ENCODE measurements at regions not wholly inside any gene's neighbourhood (a gene's known extent, or its start where the extent isn't known, plus 50 kb on each side); places are given as distances from the start of the nearest gene placed in this dataset.

GRCh38 chr16:31706318-31706717 is 167.3 kb upstream of the ZNF267 start:
- Histone ChIP-seq H3K4me1 (ENCODE audit: insufficient read depth, low read length) (peaks cover 1% of the 10 kb centered on the region), H3K4me3 (ENCODE audit: low read length) (no peak overlapping the region), H3K27me3 (ENCODE audit: insufficient read depth, low read length) (no peaks in the 10 kb centered on the region), H3K9me3 (ENCODE audit: low read length) (no peaks in the 10 kb centered on the region), H3K36me3 (ENCODE audit: insufficient read depth, low read length) (peaks cover 60% of the 10 kb centered on the region), H2AFZ (ENCODE audit: low read depth, low read length) (no peak overlapping the region)

DNA sequence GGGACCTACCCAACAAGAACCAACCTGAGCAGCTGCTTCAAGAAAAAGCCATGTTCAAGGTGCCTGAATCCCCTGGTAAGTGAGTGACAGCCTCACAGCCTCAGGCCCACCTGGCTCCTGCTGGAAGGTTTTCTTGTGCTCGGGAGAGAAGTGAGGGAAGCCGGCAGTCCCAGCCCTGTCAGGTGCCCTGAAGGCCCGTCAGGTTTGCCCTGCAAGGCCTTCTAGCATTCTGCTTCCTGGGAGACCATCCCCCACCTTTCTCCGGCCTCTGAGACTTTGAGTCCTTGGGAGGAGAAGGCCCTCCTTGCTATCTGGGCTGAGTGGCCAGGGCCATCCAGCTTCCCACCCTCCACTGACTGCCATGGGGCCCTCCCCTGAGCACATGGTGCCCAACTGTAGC is 166.7 kb upstream of the ZNF267 start:
- Histone ChIP-seq H3K36me3 (ENCODE audit: insufficient read depth, low read length) (peaks cover 60% of the 10 kb centered on the region), H3K4me1 (ENCODE audit: insufficient read depth, low read length) (no peaks in the 10 kb centered on the region), H3K4me3 (ENCODE audit: low read length) (no peak overlapping the region), H3K9me3 (ENCODE audit: low read length) (no peaks in the 10 kb centered on the region), H2AFZ (ENCODE audit: low read depth, low read length) (no peak overlapping the region), H3K27me3 (ENCODE audit: insufficient read depth, low read length) (no peaks in the 10 kb centered on the region)

- Histone ChIP-seq H3K9me3 (ENCODE audit: low read length) (no peaks in the 10 kb centered on the region), H3K4me3 (ENCODE audit: low read length) (no peak overlapping the region), H2AFZ (ENCODE audit: low read depth, low read length) (no peak overlapping the region), H3K4me1 (ENCODE audit: insufficient read depth, low read length) (peaks cover 5% of the 10 kb centered on the region), H3K36me3 (ENCODE audit: insufficient read depth, low read length) (peaks cover 58% of the 10 kb centered on the region), H3K27me3 (ENCODE audit: insufficient read depth, low read length) (no peaks in the 10 kb centered on the region)
Observed at GRCh38 chr16:31707743-31708335, 165.8 kb upstream of the ZNF267 start.

DNA sequence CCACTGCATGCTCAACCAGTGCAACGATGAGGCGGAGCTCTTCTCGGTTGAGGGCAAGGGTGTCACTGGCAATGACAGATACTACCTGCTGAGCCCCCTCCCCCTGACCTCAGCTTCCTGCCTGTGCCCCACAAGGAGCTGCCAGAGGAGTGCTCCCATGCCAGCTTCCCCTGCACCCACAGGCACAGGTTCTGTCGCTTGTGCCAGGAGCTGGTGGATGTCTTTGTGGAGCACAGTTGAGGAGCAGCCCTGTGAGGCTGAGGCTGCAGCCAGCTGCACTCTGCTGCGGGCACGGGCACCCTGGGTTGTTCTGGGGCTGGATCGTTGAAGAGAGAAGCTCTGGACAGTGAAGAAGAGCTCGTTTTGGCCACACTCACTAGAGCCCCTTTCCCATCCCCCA is 165.3 kb upstream of the ZNF267 start:
- Histone ChIP-seq H3K27me3 (ENCODE audit: insufficient read depth, low read length) (no peaks in the 10 kb centered on the region), H3K4me1 (ENCODE audit: insufficient read depth, low read length) (peaks cover 6% of the 10 kb centered on the region), H3K9me3 (ENCODE audit: low read length) (no peaks in the 10 kb centered on the region), H3K4me3 (ENCODE audit: low read length) (no peak overlapping the region), H3K36me3 (ENCODE audit: insufficient read depth, low read length) (peaks cover 56% of the 10 kb centered on the region), H2AFZ (ENCODE audit: low read depth, low read length) (no peak overlapping the region)

DNA sequence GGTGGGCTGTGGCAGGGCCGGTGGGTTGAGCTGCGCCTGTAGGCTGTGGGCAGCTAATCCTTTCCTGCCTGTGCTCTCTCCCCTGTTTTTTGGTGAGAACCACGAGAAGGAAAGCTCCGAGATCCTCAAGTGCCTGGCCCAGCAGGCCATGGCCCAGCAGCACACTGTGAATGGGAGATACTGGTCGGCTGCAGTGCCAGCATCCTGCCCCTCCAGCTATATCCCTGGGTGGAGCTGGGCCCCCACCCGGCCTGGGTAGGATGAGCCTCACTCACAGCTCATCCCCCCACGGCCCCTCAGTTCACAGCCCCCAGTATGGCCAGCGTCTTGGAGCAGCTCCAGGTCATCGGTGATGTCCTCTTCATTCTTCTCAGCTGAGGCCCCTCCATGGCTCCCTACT is 164.4 kb upstream of the ZNF267 start:
- Histone ChIP-seq H3K4me1 (ENCODE audit: insufficient read depth, low read length) (peaks cover 8% of the 10 kb centered on the region), H3K4me3 (ENCODE audit: low read length) (no peak overlapping the region), H3K36me3 (ENCODE audit: insufficient read depth, low read length) (peaks cover 48% of the 10 kb centered on the region), H3K27me3 (ENCODE audit: insufficient read depth, low read length) (no peaks in the 10 kb centered on the region), H2AFZ (ENCODE audit: low read depth, low read length) (no peak overlapping the region), H3K9me3 (ENCODE audit: low read length) (no peaks in the 10 kb centered on the region)

- H3K36me3 ChIP-seq (ENCODE audit: insufficient read depth, low read length), result peaks cover 45% of the 10 kb centered on the region
- H3K9me3 ChIP-seq (ENCODE audit: low read length), result peaks cover under 1% of the 10 kb centered on the region
- H3K4me1 ChIP-seq (ENCODE audit: insufficient read depth, low read length), result peaks cover 17% of the 10 kb centered on the region
- H2AFZ ChIP-seq (ENCODE audit: low read depth, low read length), result no peak overlapping the region
- no peaks in the 10 kb centered on the region for H3K27me3 ChIP-seq (ENCODE audit: insufficient read depth, low read length)
- no peak overlapping the region for H3K4me3 ChIP-seq (ENCODE audit: low read length)
Observed at GRCh38 chr16:31710134-31710533, 163.5 kb upstream of the ZNF267 start.

GRCh38 chr16:31710880-31711279 is 162.7 kb upstream of the ZNF267 start:
- no peaks in the 10 kb centered on the region for H3K27me3 ChIP-seq (ENCODE audit: insufficient read depth, low read length)
- peaks cover 18% of the 10 kb centered on the region for H3K4me1 ChIP-seq (ENCODE audit: insufficient read depth, low read length)
- peaks cover 8% of the 10 kb centered on the region for H3K9me3 ChIP-seq (ENCODE audit: low read length)
- no peak overlapping the region for H3K4me3 ChIP-seq (ENCODE audit: low read length)
- H2AFZ ChIP-seq (ENCODE audit: low read depth, low read length), result no peak overlapping the region
- H3K36me3 ChIP-seq (ENCODE audit: insufficient read depth, low read length), result peaks cover 45% of the 10 kb centered on the region

DNA sequence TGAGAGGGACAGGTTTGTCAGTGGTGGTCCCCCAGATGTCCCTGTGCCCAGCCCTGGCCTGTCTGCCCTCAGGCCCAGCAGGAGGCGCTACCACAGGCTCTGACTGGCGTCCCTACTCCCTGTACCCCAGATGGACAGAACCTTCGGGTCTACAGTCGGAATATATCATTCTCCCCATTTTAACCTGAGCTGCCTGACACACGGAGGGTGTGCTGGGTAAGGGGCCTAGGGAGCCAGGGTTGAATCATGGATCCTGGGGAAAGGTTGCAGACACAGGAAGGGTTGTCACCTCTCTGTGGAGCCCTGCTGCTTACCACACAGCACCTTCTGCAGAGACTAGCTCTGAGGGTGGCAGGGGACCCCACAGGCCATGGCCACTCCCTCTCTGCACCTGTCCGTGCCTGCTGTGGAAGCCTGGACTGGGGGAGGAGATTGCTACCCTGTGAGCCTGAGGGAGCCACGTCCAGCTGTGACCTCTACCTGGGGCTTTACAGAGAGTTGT is 162.2 kb upstream of the ZNF267 start:
- Histone ChIP-seq H2AFZ (ENCODE audit: low read depth, low read length) (no peak overlapping the region), H3K27me3 (ENCODE audit: insufficient read depth, low read length) (no peaks in the 10 kb centered on the region), H3K36me3 (ENCODE audit: insufficient read depth, low read length) (peaks cover 45% of the 10 kb centered on the region), H3K9me3 (ENCODE audit: low read length) (peaks cover 13% of the 10 kb centered on the region), H3K4me3 (ENCODE audit: low read length) (no peak overlapping the region), H3K4me1 (ENCODE audit: insufficient read depth, low read length) (peaks cover 18% of the 10 kb centered on the region)

GRCh38 chr16:31712064-31712540 is 161.5 kb upstream of the ZNF267 start:
- Histone ChIP-seq H3K4me3 (ENCODE audit: low read length) (no peak overlapping the region), H3K27me3 (ENCODE audit: insufficient read depth, low read length) (no peaks in the 10 kb centered on the region), H3K36me3 (ENCODE audit: insufficient read depth, low read length) (peaks cover 40% of the 10 kb centered on the region), H3K4me1 (ENCODE audit: insufficient read depth, low read length) (peaks cover 18% of the 10 kb centered on the region), H2AFZ (ENCODE audit: low read depth, low read length) (no peak overlapping the region), H3K9me3 (ENCODE audit: low read length) (peaks cover 15% of the 10 kb centered on the region)

- peaks cover 36% of the 10 kb centered on the region for H3K36me3 ChIP-seq (ENCODE audit: insufficient read depth, low read length)
- peaks cover 18% of the 10 kb centered on the region for H3K4me1 ChIP-seq (ENCODE audit: insufficient read depth, low read length)
- H3K4me3 ChIP-seq (ENCODE audit: low read length), result peak overlapping the region; percentile 71
- H3K9me3 ChIP-seq (ENCODE audit: low read length), result peaks cover 20% of the 10 kb centered on the region
- H3K27me3 ChIP-seq (ENCODE audit: insufficient read depth, low read length), result no peaks in the 10 kb centered on the region
- H2AFZ ChIP-seq (ENCODE audit: low read depth, low read length), result peak overlapping the region; percentile 33
Observed at GRCh38 chr16:31713071-31713944, 160.3 kb upstream of the ZNF267 start.

- peaks cover 37% of the 10 kb centered on the region for H3K36me3 ChIP-seq (ENCODE audit: insufficient read depth, low read length)
- no peak overlapping the region for H2AFZ ChIP-seq (ENCODE audit: low read depth, low read length)
- H3K27me3 ChIP-seq (ENCODE audit: insufficient read depth, low read length), result no peaks in the 10 kb centered on the region
- peaks cover 27% of the 10 kb centered on the region for H3K9me3 ChIP-seq (ENCODE audit: low read length)
- peaks cover 18% of the 10 kb centered on the region for H3K4me1 ChIP-seq (ENCODE audit: insufficient read depth, low read length)
- peak overlapping the region; percentile 71 for H3K4me3 ChIP-seq (ENCODE audit: low read length)
Observed at GRCh38 chr16:31713945-31714902, 159.4 kb upstream of the ZNF267 start.

GRCh38 chr16:31714903-31715504 is 158.6 kb upstream of the ZNF267 start:
- no peaks in the 10 kb centered on the region for H3K27me3 ChIP-seq (ENCODE audit: insufficient read depth, low read length)
- peaks cover 18% of the 10 kb centered on the region for H3K4me1 ChIP-seq (ENCODE audit: insufficient read depth, low read length)
- H3K4me3 ChIP-seq (ENCODE audit: low read length), result peak overlapping the region; percentile 71
- no peak overlapping the region for H2AFZ ChIP-seq (ENCODE audit: low read depth, low read length)
- peaks cover 29% of the 10 kb centered on the region for H3K9me3 ChIP-seq (ENCODE audit: low read length)
- H3K36me3 ChIP-seq (ENCODE audit: insufficient read depth, low read length), result peaks cover 42% of the 10 kb centered on the region

Measured in neuron (in vitro differentiated cells).